ENCODE measurements at regions not wholly inside any gene's neighbourhood (a gene's known extent, or its start where the extent isn't known, plus 50 kb on each side); places are given as distances from the start of the nearest gene placed in this dataset.
A peak's percentile ranks its signal among the peaks of the same experiment; 100 is the strongest.

DNA sequence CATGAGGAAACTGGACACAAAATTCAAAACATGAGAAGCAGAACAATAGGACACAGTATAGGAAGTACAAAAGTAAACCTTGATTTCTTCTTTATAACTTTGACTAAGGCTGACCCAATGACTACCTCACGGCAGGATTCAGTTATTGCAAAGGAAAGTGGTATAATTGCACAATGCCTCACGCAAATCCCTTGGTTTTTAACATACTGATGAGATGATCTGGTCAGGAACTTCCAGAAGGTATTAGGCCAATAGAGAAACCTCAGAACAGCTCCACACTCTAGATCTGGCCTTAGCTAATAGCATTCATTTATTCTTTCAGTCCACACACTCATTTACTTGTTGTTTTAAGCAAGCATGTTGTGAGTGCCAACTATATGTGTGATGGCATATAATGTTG is 1526.9 kb upstream of the ACVR2A start:
- no peaks in the 10 kb centered on the region for H3K9me2 ChIP-seq (ENCODE audit: insufficient read depth)
- no peaks in the 10 kb centered on the region for H3K27me3 ChIP-seq (ENCODE audit: insufficient read depth, low read depth)
- no TSS peak for BruUV-seq (replicated peaks)
- H3K4me2 ChIP-seq: no peak overlapping the region
- ChIA-PET CTCF (no interaction called here), POLR2A (ENCODE audit: unreplicated experiment) (no interaction called here)
- H3K9me3 ChIP-seq (ENCODE audit: insufficient read depth, low read depth): no peaks in the 10 kb centered on the region
- H2AFZ ChIP-seq: no peak overlapping the region
- H3K27ac ChIP-seq: no peak overlapping the region
- no peaks in the 10 kb centered on the region for H3K36me3 ChIP-seq (ENCODE audit: low read depth)
- no peak for TF ChIP-seq EZH2 (IDR thresholded peaks at IDR 0.05; ENCODE audit: low read depth)
- TF ChIP-seq, protein P1, sequence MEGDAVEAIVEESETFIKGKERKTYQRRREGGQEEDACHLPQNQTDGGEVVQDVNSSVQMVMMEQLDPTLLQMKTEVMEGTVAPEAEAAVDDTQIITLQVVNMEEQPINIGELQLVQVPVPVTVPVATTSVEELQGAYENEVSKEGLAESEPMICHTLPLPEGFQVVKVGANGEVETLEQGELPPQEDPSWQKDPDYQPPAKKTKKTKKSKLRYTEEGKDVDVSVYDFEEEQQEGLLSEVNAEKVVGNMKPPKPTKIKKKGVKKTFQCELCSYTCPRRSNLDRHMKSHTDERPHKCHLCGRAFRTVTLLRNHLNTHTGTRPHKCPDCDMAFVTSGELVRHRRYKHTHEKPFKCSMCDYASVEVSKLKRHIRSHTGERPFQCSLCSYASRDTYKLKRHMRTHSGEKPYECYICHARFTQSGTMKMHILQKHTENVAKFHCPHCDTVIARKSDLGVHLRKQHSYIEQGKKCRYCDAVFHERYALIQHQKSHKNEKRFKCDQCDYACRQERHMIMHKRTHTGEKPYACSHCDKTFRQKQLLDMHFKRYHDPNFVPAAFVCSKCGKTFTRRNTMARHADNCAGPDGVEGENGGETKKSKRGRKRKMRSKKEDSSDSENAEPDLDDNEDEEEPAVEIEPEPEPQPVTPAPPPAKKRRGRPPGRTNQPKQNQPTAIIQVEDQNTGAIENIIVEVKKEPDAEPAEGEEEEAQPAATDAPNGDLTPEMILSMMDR (conservative IDR thresholded peaks at IDR 0.05): no peak
- no peak for DNase-seq
- H4K20me1 ChIP-seq (ENCODE audit: insufficient read depth): no peaks in the 10 kb centered on the region
- H3K4me3 ChIP-seq: no peak overlapping the region
- H3K79me2 ChIP-seq (ENCODE audit: low read depth): no peaks in the 10 kb centered on the region
- no peaks in the 10 kb centered on the region for H3F3A ChIP-seq (ENCODE audit: insufficient read depth, low read depth)
- H3K4me1 ChIP-seq (replicated peaks; ENCODE audit: insufficient read depth): no peaks in the 10 kb centered on the region
- intact Hi-C loops (cut with micrococcal nuclease; ENCODE audit: unreplicated experiment): loop anchor here (10.0 kb wide), 1 partner anchor 563 kb away; no protein-coding TSS in a partner anchor

DNA sequence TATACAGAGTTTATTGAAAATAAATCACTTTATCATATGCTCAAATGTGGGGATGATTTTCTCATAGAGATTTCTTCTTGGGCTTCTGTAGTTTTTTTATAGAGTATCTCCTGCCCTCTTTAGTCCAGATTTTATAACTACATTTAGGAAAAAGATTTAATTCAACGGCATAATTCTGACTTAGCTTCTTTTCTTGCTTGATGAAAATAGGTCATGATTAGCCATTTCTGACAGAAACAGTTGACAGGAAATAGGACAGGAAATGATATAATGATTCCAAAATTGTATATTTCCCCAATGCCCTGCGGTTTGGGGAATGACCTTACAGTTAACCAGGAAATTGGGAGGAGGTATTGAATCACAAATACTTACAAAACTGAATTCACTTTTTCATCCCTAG is 1531.9 kb upstream of the ACVR2A start:
- H3K27me3 ChIP-seq (ENCODE audit: insufficient read depth, low read depth): no peaks in the 10 kb centered on the region
- no peaks in the 10 kb centered on the region for H3K79me2 ChIP-seq (ENCODE audit: low read depth)
- intact Hi-C loops (cut with micrococcal nuclease; ENCODE audit: unreplicated experiment): loop anchor here (5.0 to 10.0 kb wide), 2 partner anchors 349 to 558 kb away; no protein-coding TSS in a partner anchor
- CTCF ChIA-PET: no interaction called here
- BruUV-seq (replicated peaks): no TSS peak
- TF ChIP-seq, protein P1 (conservative IDR thresholded peaks at IDR 0.05): peak; percentile 26; the same call in 1 of the 2 replicates
- TF ChIP-seq EZH2 (IDR thresholded peaks at IDR 0.05; ENCODE audit: low read depth): no peak
- H3K4me1 ChIP-seq (replicated peaks; ENCODE audit: insufficient read depth): no peaks in the 10 kb centered on the region
- no peak overlapping the region for H3K27ac ChIP-seq
- DNase-seq: no peak
- H2AFZ ChIP-seq: no peak overlapping the region
- no peaks in the 10 kb centered on the region for H3K36me3 ChIP-seq (ENCODE audit: low read depth)
- H3F3A ChIP-seq (ENCODE audit: insufficient read depth, low read depth): no peaks in the 10 kb centered on the region
- no peaks in the 10 kb centered on the region for H3K9me2 ChIP-seq (ENCODE audit: insufficient read depth)
- POLR2A ChIA-PET (ENCODE audit: unreplicated experiment): no interaction called here
- no peaks in the 10 kb centered on the region for H3K9me3 ChIP-seq (ENCODE audit: insufficient read depth, low read depth)
- H4K20me1 ChIP-seq (ENCODE audit: insufficient read depth): no peaks in the 10 kb centered on the region
- H3K4me3 ChIP-seq: no peak overlapping the region
- no peak overlapping the region for H3K4me2 ChIP-seq

DNA sequence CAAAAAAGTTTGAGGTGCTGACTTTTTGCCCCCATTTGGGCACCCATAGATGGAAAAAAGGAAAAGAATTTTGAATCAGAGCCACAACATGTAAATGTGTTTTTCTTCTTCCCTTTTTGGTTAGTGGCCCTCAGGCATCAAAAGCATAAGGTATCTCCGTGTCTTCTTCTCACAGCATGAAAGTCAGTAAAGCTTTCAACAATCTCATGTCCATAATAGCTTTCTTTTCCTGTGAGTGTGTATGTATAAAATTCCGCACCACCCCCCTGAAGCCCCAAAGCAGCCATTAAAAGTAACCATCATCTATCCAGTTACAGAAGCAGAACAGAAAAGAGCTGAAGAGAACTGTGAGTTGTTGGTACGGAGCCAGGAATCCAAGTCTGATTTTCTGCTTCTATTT is 1539.7 kb upstream of the ACVR2A start:
- Histone ChIP-seq H4K20me1 (ENCODE audit: insufficient read depth) (no peaks in the 10 kb centered on the region), H3K4me2 (no peak overlapping the region), H3K79me2 (ENCODE audit: low read depth) (no peaks in the 10 kb centered on the region), H3K27me3 (ENCODE audit: insufficient read depth, low read depth) (no peaks in the 10 kb centered on the region), H3K9me2 (ENCODE audit: insufficient read depth) (no peaks in the 10 kb centered on the region), H3K4me1 (replicated peaks; ENCODE audit: insufficient read depth) (no peaks in the 10 kb centered on the region), H3K36me3 (ENCODE audit: low read depth) (no peaks in the 10 kb centered on the region), H3K9me3 (ENCODE audit: insufficient read depth, low read depth) (no peaks in the 10 kb centered on the region), H2AFZ (no peak overlapping the region), H3K27ac (no peak overlapping the region), H3K4me3 (no peak overlapping the region), H3F3A (ENCODE audit: insufficient read depth, low read depth) (no peaks in the 10 kb centered on the region)
- ChIA-PET CTCF (interaction anchor here (0.7 kb wide), 1 partner anchor 7 kb away, joined by 3 read pairs; no protein-coding TSS in a partner anchor), POLR2A (ENCODE audit: unreplicated experiment) (interaction anchor here (0.7 kb wide), 1 partner anchor 20 kb away, joined by 8 read pairs; no protein-coding TSS in a partner anchor)
- TF ChIP-seq, protein P1 (conservative IDR thresholded peaks at IDR 0.05): no peak
- TF ChIP-seq EZH2 (IDR thresholded peaks at IDR 0.05; ENCODE audit: low read depth): no peak
- DNase-seq: no peak
- BruUV-seq (replicated peaks): no TSS peak
- intact Hi-C loops (cut with micrococcal nuclease; ENCODE audit: unreplicated experiment): no loop called here
